LNCAP (cell line): ENCODE measurements at regions not wholly inside any gene's neighbourhood (a gene's known extent, or its start where the extent isn't known, plus 50 kb on each side); places are given as distances from the start of the nearest gene placed in this dataset.

Experiments
- CTCF ChIP-seq: fragments of 450-650 bp; IDR thresholded peaks from 2 replicates; pipeline ENCODE4 v1.5.1; 2017; ENCODE audit warnings: mild to moderate bottlenecking

- TF ChIP-seq CTCF = no peak
These were observed 53.5 kb upstream of the DUSP10 start for GRCh38 chr1:221795380-221795779.

- TF ChIP-seq CTCF = no peak
These were observed 53.0 kb upstream of the DUSP10 start for GRCh38 chr1:221794935-221795334.

- no peak for TF ChIP-seq CTCF
These were observed 52.3 kb upstream of the DUSP10 start for GRCh38 chr1:221794079-221794670.

- TF ChIP-seq CTCF = no peak
These were observed 51.7 kb upstream of the DUSP10 start for GRCh38 chr1:221793439-221794078.

- no peak for TF ChIP-seq CTCF
These were observed 50.0 kb upstream of the DUSP10 start for GRCh38 chr1:221791846-221792245.
